Adrenal gland (tissue), 5 donors: ENCODE measurements at regions not wholly inside any gene's neighbourhood (a gene's known extent, or its start where the extent isn't known, plus 50 kb on each side); places are given as distances from the start of the nearest gene placed in this dataset.

Source experiments
- POLR2A ChIP-seq, 2 donors: fragments of 450-650 bp; IDR thresholded peaks; one replicate each; pipeline ENCODE4 v1.6.1; 2017; ENCODE audit warnings: antibody characterized with exemption in 2 of 2, mild to moderate bottlenecking in 2 of 2, moderate library complexity in 1 of 2
- TF ChIP-seq, protein P1 (sequence below), 6 experiments: fragments of 450-650 bp in 4 of 6; fragments of 200-600 bp in 2 of 6; sonication (generic) in 1 of 6; IDR thresholded peaks; 1 replicate in 5 of 6; 2 replicates in 1 of 6; pipeline versions ENCODE4 v1.5.1 to v1.8.0; 2016 to 2021; ENCODE audit warnings: antibody characterized with exemption in 6 of 6, mild to moderate bottlenecking in 2 of 6, moderate library complexity in 1 of 6
- donor health status: DM: no; HTN: no; CAD: no.

DNA sequence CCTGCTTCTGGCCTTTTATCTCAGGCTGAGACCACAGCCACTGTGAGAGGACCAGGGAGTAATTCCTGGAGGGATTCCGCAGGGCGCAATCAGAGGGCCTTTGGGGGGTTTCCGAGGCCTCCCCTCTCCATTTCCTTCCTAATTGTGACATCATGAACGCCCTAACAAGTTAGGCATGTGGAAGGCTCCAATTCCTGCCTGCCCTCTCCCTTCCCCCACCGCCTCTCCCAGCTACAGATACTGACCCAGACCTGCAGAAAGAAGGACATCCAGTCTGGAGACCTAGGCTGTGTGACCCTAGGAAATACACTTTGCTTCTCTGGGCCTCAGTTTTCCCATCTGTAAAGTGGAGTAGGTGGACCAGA lies 637.9 kb downstream of the MED13L start:
- TF ChIP-seq POLR2A (IDR thresholded peaks at IDR 0.05) = no peak
- TF ChIP-seq, protein P1, sequence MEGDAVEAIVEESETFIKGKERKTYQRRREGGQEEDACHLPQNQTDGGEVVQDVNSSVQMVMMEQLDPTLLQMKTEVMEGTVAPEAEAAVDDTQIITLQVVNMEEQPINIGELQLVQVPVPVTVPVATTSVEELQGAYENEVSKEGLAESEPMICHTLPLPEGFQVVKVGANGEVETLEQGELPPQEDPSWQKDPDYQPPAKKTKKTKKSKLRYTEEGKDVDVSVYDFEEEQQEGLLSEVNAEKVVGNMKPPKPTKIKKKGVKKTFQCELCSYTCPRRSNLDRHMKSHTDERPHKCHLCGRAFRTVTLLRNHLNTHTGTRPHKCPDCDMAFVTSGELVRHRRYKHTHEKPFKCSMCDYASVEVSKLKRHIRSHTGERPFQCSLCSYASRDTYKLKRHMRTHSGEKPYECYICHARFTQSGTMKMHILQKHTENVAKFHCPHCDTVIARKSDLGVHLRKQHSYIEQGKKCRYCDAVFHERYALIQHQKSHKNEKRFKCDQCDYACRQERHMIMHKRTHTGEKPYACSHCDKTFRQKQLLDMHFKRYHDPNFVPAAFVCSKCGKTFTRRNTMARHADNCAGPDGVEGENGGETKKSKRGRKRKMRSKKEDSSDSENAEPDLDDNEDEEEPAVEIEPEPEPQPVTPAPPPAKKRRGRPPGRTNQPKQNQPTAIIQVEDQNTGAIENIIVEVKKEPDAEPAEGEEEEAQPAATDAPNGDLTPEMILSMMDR (IDR thresholded peaks at IDR 0.05) = no peak
